Caco-2 (cell line): ENCODE measurements at regions not wholly inside any gene's neighbourhood (a gene's known extent, or its start where the extent isn't known, plus 50 kb on each side); places are given as distances from the start of the nearest gene placed in this dataset.

Experiments
- BruUV-seq: library from RNA; stranded (reverse); fragments of 400-500 nt; replicated peaks from 2 replicates; lab custom pipeline; 2021; lab: Mats Ljungman, UMichigan
- CTCF ChIA-PET: fragments of 300-600 bp; sonication (Branson Sonifier 250); formaldehyde crosslinking; loops from one replicate; lab custom pipeline; 2022; ENCODE audit warnings: antibody characterized with exemption; lab: Charles Lee
- POLR2A ChIA-PET: fragments of 300-600 bp; sonication (Branson Sonifier 250); formaldehyde crosslinking; loops from one replicate; lab custom pipeline; 2022; ENCODE audit warnings: antibody characterized with exemption; lab: Charles Lee
- DNase-seq, 2 experiments: peaks; one replicate each; pipeline versions ENCODE4 v3.0.0 to v3.0.0-alpha.2; 2020 to 2022
- H3K27me3 ChIP-seq: replicated peaks from 2 replicates; pipeline ENCODE4 v1.6.0; 2011; ENCODE audit warnings: low read length; ENCODE audit not compliant: control insufficient read depth, insufficient read depth
- H3K36me3 ChIP-seq: 2 replicates; pipeline ENCODE4 v1.5.1; 2011; ENCODE audit warnings: low read length; ENCODE audit not compliant: control insufficient read depth, insufficient read depth
- H3K4me1 ChIP-seq: fragments of 250-450 bp; sonication (Bioruptor Pico); 2 replicates; pipeline ENCODE4 v1.5.1; 2020; ENCODE audit warnings: mild to moderate bottlenecking
- H3K4me3 ChIP-seq: 2 replicates; pipeline ENCODE4 v1.5.1; 2011; ENCODE audit warnings: low read depth, mild to moderate bottlenecking, control low read depth, low read length
- H3K9me3 ChIP-seq: fragments of 250-450 bp; sonication (Bioruptor Pico); 2 replicates; pipeline ENCODE4 v1.5.1; 2020; ENCODE audit warnings: mild to moderate bottlenecking, moderate library complexity
- H3K27ac Mint-ChIP-seq: one replicate; pipeline ENCODE4 v1.8.0; 2022; ENCODE audit warnings: mixed read lengths; ENCODE audit not compliant: unreplicated experiment
- H3K27me3 Mint-ChIP-seq: one replicate; pipeline ENCODE4 v1.8.0; 2022; ENCODE audit warnings: mixed read lengths; ENCODE audit not compliant: insufficient read depth, unreplicated experiment
- H3K36me3 Mint-ChIP-seq: one replicate; pipeline ENCODE4 v1.8.0; 2022; ENCODE audit warnings: mild to moderate bottlenecking, mixed read lengths; ENCODE audit not compliant: insufficient read depth, unreplicated experiment
- H3K4me1 Mint-ChIP-seq: one replicate; pipeline ENCODE4 v1.8.0; 2022; ENCODE audit warnings: low read depth, mixed read lengths; ENCODE audit not compliant: unreplicated experiment
- H3K4me3 Mint-ChIP-seq: one replicate; pipeline ENCODE4 v1.8.0; 2022; ENCODE audit warnings: mild to moderate bottlenecking, moderate library complexity, mixed read lengths; ENCODE audit not compliant: unreplicated experiment
- H3K9me3 Mint-ChIP-seq: one replicate; pipeline ENCODE4 v1.8.0; 2022; ENCODE audit warnings: mixed read lengths; ENCODE audit not compliant: unreplicated experiment
- intact Hi-C: fragments of 100-400 bp; cut with micrococcal nuclease; formaldehyde crosslinking; loops from one replicate; pipeline ENCODE4 v1.10.0; 2022; ENCODE audit not compliant: unreplicated experiment
- TF ChIP-seq, protein P1 (sequence below), 2 experiments: fragments of 200-600 bp in 1 of 2; IDR thresholded peaks; 1 replicate in 1 of 2; 2 replicates in 1 of 2; pipeline versions ENCODE4 v1.5.1 to v1.8.0; 2011 to 2022; ENCODE audit warnings: antibody characterized with exemption in 1 of 2, control low read depth in 1 of 2, inconsistent platforms in 1 of 2, low read depth in 1 of 2, low read length in 1 of 2, mild to moderate bottlenecking in 1 of 2, moderate library complexity in 1 of 2; ENCODE audit not compliant: insufficient read depth in 1 of 2, severe bottlenecking in 1 of 2, unreplicated experiment in 1 of 2

DNA sequence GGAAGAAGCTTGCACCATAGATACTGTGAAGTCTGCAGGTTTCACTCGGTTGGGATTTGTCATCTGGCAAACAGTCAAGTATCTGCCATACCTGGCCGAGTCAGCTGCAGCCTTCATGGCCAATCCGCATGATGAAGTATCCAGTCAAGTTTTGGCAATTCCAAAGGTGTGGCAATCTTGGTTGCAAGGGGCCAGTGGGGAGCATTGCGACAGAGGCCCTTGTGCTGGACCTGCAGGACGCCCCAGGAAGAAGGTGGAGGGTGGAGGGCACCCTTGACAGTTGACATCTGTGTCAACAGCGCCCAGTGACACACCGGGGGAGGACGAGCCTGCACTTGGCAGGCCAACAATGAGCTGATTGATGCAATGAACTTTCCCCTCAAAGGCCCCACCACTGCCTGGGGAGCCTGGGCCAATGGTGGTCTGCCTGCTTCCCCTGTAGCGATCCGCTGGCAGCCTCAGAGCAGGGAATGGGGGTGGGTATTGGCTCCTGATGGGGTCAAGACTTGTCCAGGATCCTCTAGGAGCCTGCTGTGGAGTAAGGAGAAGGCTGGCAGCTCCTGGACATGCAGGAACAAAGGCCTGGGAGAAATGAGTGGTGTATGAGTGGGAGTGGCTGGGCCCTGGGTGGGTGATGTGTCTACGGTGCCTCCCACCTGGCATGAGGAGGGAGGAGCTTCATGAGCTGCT lies 122.8 kb upstream of the PITX1 start:
- H3K27ac Mint-ChIP-seq = peak overlapping the region; percentile 84
- H3K27me3 Mint-ChIP-seq = no peaks in the 10 kb centered on the region
- peaks cover 15% of the 10 kb centered on the region for H3K9me3 Mint-ChIP-seq
- peaks cover 22% of the 10 kb centered on the region for H3K9me3 ChIP-seq
- no peaks in the 10 kb centered on the region for H3K36me3 ChIP-seq
- H3K4me3 Mint-ChIP-seq = no peak overlapping the region
- DNase-seq = peak in 1 of 2 experiments; percentile 26
- BruUV-seq = no TSS peak
- ChIA-PET POLR2A (no interaction called here), CTCF (interaction anchor here (1.2 kb wide), 1 partner anchor 17 kb away, joined by 4 read pairs; no protein-coding TSS in a partner anchor)
- intact Hi-C loops = no loop called here
- TF ChIP-seq, protein P1, sequence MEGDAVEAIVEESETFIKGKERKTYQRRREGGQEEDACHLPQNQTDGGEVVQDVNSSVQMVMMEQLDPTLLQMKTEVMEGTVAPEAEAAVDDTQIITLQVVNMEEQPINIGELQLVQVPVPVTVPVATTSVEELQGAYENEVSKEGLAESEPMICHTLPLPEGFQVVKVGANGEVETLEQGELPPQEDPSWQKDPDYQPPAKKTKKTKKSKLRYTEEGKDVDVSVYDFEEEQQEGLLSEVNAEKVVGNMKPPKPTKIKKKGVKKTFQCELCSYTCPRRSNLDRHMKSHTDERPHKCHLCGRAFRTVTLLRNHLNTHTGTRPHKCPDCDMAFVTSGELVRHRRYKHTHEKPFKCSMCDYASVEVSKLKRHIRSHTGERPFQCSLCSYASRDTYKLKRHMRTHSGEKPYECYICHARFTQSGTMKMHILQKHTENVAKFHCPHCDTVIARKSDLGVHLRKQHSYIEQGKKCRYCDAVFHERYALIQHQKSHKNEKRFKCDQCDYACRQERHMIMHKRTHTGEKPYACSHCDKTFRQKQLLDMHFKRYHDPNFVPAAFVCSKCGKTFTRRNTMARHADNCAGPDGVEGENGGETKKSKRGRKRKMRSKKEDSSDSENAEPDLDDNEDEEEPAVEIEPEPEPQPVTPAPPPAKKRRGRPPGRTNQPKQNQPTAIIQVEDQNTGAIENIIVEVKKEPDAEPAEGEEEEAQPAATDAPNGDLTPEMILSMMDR (IDR thresholded peaks at IDR 0.05; ENCODE audit: insufficient read depth in 1 of 2, low read depth in 1 of 2, low read length in 1 of 2, severe bottlenecking in 1 of 2, unreplicated experiment in 1 of 2) = no peak
- peaks cover 48% of the 10 kb centered on the region for H3K4me1 Mint-ChIP-seq
- no peaks in the 10 kb centered on the region for H3K27me3 ChIP-seq
- H3K4me1 ChIP-seq = peaks cover 43% of the 10 kb centered on the region
- peaks cover 5% of the 10 kb centered on the region for H3K36me3 Mint-ChIP-seq
- no peak overlapping the region for H3K4me3 ChIP-seq

DNA sequence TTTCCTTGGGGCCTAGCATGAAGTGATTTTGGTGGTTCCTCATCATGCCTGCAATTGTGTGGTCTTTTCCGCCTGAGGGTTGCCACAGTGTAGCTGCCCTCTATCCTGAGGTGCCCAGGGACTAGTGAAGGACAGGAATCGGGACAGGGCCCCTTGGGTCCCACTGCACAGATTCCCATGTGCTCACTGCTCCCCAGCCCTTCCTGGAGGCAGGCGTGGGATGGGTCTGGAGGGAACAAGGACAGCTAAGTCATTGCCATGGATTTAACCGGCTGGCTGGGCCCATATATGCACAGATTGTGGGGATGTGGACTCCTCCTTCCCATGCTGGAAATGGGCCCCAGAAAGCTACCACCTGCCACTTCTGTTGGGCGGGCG lies 122.3 kb upstream of the PITX1 start:
- peaks cover 15% of the 10 kb centered on the region for H3K9me3 Mint-ChIP-seq
- H3K4me1 ChIP-seq = peaks cover 38% of the 10 kb centered on the region
- TF ChIP-seq, protein P1 (IDR thresholded peaks at IDR 0.05; ENCODE audit: insufficient read depth in 1 of 2, low read depth in 1 of 2, low read length in 1 of 2, severe bottlenecking in 1 of 2, unreplicated experiment in 1 of 2) = no peak
- peaks cover 5% of the 10 kb centered on the region for H3K36me3 Mint-ChIP-seq
- peak overlapping the region; percentile 84 for H3K27ac Mint-ChIP-seq
- no peaks in the 10 kb centered on the region for H3K27me3 Mint-ChIP-seq
- no TSS peak for BruUV-seq
- CTCF ChIA-PET = interaction anchor here (1.2 kb wide), 1 partner anchor 17 kb away, joined by 4 read pairs; no protein-coding TSS in a partner anchor
- H3K27me3 ChIP-seq = no peaks in the 10 kb centered on the region
- peaks cover 46% of the 10 kb centered on the region for H3K4me1 Mint-ChIP-seq
- POLR2A ChIA-PET = no interaction called here
- H3K36me3 ChIP-seq = no peaks in the 10 kb centered on the region
- intact Hi-C loops = no loop called here
- no peak for DNase-seq
- no peak overlapping the region for H3K4me3 ChIP-seq
- H3K9me3 ChIP-seq = peaks cover 20% of the 10 kb centered on the region
- no peak overlapping the region for H3K4me3 Mint-ChIP-seq

DNA sequence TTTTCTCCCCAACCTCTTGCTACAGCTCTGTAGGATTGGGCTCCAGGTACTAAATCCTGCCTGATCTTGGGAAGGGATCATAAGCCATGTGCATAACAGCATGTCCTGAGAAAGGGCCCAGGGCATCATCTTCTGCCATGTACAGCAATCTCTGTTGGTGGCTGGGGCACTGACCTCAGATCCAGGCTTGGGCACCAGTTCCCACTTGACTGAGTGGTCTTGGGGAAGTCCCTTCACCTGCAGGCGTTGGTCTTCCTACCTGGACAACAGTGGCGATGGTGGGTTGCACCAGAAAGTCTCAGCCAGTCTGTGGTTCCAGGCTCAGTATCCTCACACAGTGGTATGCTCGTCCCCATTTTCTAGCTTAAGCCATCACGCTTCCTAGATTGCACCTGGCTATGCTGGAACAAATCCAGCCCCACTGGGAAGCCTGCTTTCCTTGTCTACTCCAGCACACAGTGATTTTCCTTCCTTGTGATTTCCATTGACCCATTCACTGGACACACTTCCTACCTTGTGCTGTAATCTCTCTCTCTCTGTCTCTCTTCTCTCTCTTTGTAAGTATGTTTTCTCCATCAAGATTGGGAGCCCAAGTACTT lies 121.7 kb upstream of the PITX1 start:
- H3K27ac Mint-ChIP-seq = peak overlapping the region; percentile 84
- ChIA-PET POLR2A (no interaction called here), CTCF (interaction anchor here (1.2 kb wide), 1 partner anchor 18 kb away, joined by 4 read pairs; no protein-coding TSS in a partner anchor)
- intact Hi-C loops = no loop called here
- Histone ChIP-seq H3K4me1 (peaks cover 32% of the 10 kb centered on the region), H3K9me3 (peaks cover 19% of the 10 kb centered on the region), H3K4me3 (no peak overlapping the region), H3K27me3 (no peaks in the 10 kb centered on the region), H3K36me3 (no peaks in the 10 kb centered on the region)
- no peak overlapping the region for H3K4me3 Mint-ChIP-seq
- TF ChIP-seq, protein P1 (IDR thresholded peaks at IDR 0.05; ENCODE audit: insufficient read depth in 1 of 2, low read depth in 1 of 2, low read length in 1 of 2, severe bottlenecking in 1 of 2, unreplicated experiment in 1 of 2) = no peak
- peaks cover 15% of the 10 kb centered on the region for H3K9me3 Mint-ChIP-seq
- no peaks in the 10 kb centered on the region for H3K27me3 Mint-ChIP-seq
- no peak for DNase-seq
- peaks cover 5% of the 10 kb centered on the region for H3K36me3 Mint-ChIP-seq
- H3K4me1 Mint-ChIP-seq = peaks cover 41% of the 10 kb centered on the region
- no TSS peak for BruUV-seq
